HG03378 (cell line): ENCODE measurements at regions not wholly inside any gene's neighbourhood (a gene's known extent, or its start where the extent isn't known, plus 50 kb on each side); places are given as distances from the start of the nearest gene placed in this dataset.

Source experiments
- ATAC-seq: cut with Tn5 transposase; IDR thresholded peaks from one replicate; pipeline ENCODE4 v1.9.1; 2021; ENCODE audit warnings: mild to moderate bottlenecking, moderate library complexity; ENCODE audit not compliant: unreplicated experiment

GRCh38 chr17:77375917-77376651, 235.3 kb downstream of the SEC14L1 start:
- ATAC-seq = no peak

GRCh38 chr17:77376795-77377709, 236.3 kb downstream of the SEC14L1 start:
- no peak for ATAC-seq

- no peak for ATAC-seq
These were observed 237.0 kb downstream of the SEC14L1 start for GRCh38 chr17:77377710-77378235.

- no peak for ATAC-seq
These were observed 237.7 kb downstream of the SEC14L1 start for GRCh38 chr17:77378318-77379064.

- no peak for ATAC-seq
These were observed 238.3 kb downstream of the SEC14L1 start for GRCh38 chr17:77379065-77379428.

GRCh38 chr17:77379832-77380231, 239.1 kb downstream of the SEC14L1 start:
- no peak for ATAC-seq

GRCh38 chr17:77380395-77381184, 239.8 kb downstream of the SEC14L1 start:
- no peak for ATAC-seq

GRCh38 chr17:77381185-77381700, 240.5 kb downstream of the SEC14L1 start:
- no peak for ATAC-seq

- ATAC-seq = no peak
These were observed 241.0 kb downstream of the SEC14L1 start for GRCh38 chr17:77381731-77382130.

GRCh38 chr17:77382356-77382911, 241.7 kb downstream of the SEC14L1 start:
- ATAC-seq = no peak

GRCh38 chr17:77382966-77383612, 242.3 kb downstream of the SEC14L1 start:
- no peak for ATAC-seq

GRCh38 chr17:77383613-77384608, 243.1 kb downstream of the SEC14L1 start:
- ATAC-seq = no peak

- ATAC-seq = no peak
These were observed 245.2 kb downstream of the SEC14L1 start for GRCh38 chr17:77385750-77386501.

GRCh38 chr17:77386502-77387192, 245.9 kb downstream of the SEC14L1 start:
- no peak for ATAC-seq

- ATAC-seq = no peak
These were observed 247.1 kb downstream of the SEC14L1 start for GRCh38 chr17:77387891-77388290.

GRCh38 chr17:77388384-77389306, 247.9 kb downstream of the SEC14L1 start:
- no peak for ATAC-seq
